UCSD-AML1 (cell line): ENCODE measurements at regions not wholly inside any gene's neighbourhood (a gene's known extent, or its start where the extent isn't known, plus 50 kb on each side); places are given as distances from the start of the nearest gene placed in this dataset.

Experiments used
- DNase-seq: peaks from one replicate; lab custom pipeline; 2025; ENCODE audit not compliant: unreplicated experiment; lab: John Stamatoyannopoulos, UW

DNA sequence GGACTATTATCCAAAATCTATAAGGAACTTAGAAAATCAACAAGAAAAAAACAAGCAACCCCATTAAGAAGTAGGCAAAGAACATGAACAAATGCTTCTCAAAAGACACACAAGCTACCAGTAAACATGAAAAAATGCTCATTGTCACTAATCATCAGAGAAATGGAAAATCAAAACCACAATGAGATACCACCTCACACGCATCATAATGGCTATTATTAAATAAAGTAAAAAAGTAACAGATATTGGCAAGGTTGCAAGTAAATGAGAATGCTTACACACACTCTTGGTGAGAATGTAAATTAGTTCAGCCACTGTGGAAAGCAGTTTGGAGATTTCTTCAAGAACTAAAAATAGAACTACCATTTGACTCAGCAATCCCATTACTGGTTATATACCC lies 167.0 kb upstream of the DMRTA1 start:
- DNase-seq = no peak

DNA sequence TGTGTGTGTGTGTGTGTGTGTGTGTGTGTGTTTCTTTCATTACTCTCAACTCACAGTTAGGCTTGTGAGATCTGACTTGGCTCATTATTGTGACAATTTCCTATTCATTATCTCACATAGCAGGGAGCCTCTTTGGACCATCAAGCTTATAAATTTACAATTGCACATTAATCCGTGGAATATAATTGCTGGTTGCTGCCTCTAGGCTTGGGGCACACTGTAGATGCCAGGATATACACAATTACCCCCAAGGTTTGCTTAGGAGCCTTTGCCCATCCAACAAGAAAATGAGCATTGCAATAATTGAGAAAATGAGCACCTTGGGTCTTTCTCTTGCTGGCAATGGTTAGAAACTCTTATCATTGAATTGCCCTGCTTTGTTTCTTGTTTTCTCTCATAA lies 161.6 kb upstream of the DMRTA1 start:
- DNase-seq = no peak

DNA sequence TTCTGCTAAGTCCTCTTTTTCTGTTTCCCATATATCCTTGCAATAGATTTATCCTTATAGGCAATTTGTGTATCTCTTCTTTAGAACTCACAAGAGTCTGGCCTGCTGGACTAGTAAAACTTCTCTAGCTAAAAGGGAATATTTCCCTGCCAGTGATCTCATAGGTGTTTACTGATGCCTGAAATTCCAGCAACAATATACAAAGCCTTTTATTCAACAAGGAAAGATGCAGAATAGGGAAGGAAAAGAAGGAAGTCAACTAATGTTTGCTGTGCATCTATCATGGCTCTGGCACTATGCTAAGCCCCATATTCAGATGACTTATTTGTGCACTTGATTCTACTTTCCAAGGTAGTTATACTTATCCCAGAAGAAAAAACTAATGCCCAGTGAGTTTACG lies 160.0 kb upstream of the DMRTA1 start:
- no peak for DNase-seq

DNA sequence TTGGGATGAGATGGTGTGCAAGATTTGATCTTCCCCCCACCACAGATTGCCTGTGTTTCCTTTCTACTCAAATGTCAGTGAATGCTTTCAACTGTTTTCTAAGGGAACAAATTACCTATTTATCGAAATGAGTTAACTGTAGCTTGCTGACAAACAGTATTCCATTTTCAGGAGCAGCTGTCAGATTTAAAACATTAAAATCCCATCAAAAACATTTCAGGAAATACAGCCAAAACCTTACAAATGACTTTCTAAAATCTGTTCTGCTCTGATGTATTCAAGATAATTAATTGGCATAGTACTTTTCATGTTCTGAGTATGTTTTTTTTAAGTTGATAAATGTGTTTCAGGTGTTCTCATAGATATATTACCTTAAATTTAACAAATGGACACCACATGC lies 158.0 kb upstream of the DMRTA1 start:
- DNase-seq = no peak

DNA sequence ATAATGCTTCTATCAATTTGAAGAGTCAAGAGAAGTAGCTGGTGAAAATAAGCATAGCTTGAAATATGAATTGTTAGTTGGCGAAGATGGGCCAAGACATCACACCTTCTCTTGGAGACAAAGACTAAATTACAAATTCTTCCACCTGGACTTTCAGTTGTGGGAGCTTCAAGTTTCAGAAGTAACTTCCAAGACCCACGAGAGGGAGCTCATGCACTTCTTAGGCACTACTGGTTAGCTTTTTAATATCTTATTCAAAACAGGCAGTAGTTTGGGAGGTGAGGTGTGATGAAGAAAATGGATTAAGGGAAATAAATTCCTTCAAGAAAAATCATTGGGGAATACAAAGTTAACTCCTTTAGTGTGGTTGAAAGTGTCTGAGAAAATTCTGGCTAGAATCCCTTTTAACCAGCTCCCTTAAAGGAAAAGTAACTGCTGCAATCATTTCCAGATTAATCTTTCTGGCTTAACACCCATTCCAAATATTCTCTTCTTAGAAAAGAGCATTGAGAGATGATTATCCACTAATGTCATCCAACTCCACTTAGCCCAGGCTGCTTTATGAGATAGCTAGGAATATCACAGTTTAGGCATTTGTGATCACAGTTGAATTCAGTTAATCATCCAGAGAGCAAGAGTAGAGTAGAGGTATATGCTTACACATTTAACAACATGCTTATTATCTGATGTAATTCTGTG lies 139.5 kb upstream of the DMRTA1 start:
- DNase-seq = no peak

DNA sequence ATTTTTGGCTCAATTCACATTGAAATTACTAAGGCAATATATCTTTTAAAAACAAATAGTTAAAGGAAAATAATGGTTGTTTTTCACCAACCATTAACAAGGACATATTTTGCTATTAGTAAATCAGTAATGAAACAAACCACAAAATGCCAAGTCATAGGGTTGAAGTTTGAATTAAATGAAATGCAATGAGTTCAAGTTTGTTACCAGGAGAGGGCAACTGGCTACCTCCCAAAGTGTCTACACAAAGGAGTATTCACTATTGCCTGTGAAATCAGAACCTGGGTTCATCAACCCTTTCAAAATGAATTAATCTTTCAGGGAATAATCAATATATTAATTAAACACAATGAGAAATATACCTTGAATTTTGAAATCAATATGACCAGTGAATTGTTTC lies 138.4 kb upstream of the DMRTA1 start:
- DNase-seq = no peak

DNA sequence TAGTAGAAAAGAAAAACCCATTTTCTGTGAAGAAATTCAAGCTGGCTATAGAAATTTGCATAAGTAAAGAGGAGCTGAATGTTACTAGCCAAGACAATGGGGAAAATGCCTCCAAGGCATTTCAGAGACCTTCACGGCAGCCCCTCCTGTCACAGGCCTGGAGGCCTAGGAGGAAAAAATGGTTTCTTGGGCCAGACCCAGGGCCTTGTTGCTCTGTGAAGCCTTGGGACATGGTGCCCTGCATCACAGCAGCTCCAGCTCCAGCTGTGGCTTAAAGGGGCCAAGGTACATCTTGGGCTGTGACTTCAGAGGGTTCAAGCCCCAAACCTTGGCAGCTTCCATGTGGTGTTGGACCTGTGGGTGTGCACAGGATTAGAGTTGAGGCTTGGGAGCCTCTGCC lies 130.0 kb upstream of the DMRTA1 start:
- no peak for DNase-seq

DNA sequence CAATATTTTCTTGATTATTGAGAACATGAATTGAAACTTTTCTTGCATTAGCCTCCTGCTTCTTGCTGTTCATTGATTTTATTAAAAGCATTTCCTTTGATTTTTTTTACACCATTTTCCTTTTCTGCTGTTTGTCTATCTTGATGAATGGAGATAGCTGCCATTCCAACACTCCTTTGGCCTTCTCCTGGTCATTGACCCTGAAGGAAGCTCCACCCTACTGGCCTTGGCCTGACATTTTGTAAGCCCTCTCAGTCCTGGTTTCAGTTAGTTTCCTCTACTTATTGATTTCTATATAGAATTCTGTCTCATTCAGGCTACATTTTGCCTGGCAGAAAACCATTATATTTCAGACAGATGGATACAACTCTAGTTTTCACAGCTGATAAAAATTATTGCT lies 115.1 kb upstream of the DMRTA1 start:
- no peak for DNase-seq

DNA sequence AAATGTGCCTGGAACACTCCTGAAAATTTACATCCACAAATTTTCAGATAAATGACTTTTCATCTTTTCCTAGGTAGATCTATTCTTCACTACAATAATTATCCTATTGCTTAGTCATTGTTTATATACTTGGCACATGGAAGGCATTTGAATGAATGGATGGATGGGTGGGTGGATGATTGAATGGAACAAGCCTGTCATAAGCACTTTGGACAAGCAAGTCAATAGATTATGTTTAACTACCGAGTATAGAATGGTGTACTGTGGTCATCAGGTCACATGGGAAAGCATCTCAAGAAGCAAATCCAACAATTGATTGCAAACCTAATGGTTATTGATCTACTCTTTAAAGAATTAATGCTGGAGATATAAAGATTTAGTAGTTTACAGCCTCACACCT lies 114.4 kb upstream of the DMRTA1 start:
- no peak for DNase-seq

DNA sequence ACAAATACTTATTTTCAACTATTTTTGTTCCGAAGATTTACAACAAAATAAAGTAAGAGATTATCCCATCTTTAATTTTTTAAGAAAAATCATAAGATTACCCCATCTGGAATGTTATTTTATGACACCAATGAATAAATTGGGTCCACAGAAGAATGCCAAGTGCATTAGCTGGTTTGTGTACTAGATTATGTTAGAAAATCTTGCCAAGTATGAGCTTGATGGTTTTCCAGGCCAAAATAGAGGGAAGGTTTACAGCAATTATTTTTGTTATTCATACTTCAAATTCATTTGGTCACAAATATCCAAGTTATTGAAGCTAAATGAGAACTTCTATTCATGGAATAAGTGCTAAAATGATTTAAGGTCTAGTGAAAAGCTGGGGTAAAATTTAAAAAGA lies 109.4 kb upstream of the DMRTA1 start:
- DNase-seq = no peak

DNA sequence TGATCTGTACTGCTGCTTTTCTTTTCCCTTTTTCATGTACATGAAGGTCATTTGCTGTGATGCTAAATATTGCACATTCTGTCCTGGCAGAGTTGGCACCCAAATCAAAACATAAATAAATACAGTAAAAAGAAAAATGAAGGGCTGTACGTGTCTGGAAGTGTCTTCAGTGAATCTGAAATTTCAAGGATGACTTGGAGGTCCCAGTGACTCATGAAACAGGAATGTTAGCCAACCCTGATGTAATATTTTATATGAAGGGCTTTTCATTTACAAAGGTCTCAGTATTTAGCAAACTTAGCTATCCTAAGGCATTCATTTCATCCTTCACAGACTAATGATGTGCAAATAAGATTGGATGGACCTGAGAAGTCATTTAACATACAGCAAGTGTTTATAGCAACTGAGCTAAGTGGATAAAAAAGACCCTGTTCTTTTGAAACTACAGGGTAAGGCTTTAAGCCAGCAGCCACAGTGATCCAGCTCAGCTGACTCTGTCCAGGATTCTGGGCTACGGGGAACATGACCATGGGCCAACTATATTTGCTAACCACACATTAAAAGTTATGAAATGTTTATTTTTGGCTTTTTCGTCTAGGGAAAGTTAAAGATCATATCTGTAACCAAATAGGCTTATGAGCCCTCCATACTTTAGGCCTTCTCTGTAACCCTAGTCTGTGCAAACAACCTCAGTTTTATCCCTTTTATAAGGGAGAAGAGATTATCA lies 104.0 kb upstream of the DMRTA1 start:
- DNase-seq = no peak

DNA sequence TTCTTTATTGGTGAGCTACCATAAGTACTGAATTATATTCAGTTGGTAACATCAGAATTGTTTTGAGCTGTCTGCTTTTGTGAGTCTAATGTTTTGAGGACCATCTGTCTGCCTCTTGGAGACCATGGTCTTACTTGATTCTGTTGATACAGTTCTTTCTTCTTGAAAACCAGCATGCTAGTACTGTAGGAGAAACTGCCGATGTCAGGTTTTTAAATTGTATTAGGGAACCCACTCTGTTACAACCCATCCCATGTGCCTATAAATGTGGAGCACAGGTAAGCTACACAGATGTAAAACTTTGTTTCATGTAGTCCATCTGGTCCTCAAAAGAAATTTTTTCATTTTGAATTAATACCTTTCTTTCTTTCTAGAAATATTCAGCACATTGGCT lies 103.4 kb upstream of the DMRTA1 start:
- DNase-seq = no peak

DNA sequence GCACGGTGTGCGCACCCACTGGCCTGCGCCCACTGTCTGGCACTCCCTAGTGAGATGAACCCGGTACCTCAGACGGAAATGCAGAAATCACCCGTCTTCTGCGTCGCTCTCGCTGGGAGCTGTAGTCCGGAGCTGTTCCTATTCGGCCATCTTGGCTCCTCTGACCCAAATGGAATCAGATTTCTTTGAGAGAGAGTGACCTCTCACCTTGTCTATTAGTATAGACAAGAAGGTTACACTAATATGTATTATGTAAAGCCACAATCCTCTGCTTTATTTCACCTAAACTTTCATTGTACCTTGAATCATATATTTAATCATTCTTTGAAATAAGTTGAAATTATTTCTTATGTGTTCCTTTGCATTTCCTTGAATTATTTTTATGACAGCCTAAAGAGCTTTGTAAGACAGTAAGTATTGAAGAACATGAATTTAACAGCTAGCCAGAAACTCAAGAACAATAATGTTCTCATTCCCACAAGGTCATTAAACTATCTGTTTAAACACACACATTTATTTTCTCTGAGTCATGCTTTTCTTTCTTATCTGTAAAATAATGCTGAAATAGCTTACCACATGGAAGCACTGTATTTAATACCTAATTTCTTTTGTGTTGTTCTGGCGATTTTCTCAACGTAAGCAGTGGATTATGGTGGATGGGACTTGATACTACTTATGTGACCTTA lies 91.8 kb upstream of the DMRTA1 start:
- DNase-seq = no peak

DNA sequence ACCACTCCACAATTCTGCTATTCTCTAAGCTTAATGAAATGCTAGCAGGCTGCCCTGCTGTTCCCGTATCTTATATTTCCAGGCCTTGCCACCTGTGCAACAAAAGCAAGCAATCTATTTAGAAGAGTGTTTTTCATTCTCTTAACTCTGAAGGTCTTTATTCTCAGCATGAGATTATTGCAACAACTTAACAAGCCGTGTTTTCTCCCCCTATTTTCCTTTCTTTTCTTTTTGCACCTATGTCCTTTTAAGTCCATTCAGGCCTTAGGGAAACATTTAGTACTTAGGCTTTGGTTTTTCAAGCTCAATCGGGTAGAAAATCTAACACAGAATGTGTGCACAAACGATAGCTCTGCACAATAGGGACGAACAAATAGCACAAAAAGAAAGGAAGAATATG lies 89.6 kb upstream of the DMRTA1 start:
- DNase-seq = no peak

DNA sequence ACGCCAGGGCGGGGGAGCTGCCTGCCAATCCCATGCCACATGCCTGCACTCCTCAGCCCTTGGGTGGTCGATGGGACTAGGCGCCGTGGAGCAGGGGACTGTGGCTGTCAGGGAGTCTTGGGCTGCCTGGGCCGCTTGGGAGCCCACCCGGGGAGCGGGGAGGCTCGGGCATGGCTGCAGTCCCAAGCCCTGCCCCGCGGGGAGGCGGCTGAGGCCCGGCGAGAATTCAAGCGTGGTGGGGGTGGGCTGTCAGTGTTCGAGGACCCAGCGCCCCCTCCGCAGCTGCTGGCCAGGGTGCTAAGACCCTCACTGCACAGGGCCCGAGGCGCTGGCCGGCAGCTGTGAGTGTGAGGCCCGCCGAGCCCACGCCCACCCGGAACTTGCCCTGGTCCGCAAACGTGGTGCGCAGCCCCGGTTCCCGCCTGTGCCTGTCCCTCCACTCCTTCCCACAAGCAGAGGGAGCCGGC lies 83.2 kb upstream of the DMRTA1 start:
- no peak for DNase-seq

DNA sequence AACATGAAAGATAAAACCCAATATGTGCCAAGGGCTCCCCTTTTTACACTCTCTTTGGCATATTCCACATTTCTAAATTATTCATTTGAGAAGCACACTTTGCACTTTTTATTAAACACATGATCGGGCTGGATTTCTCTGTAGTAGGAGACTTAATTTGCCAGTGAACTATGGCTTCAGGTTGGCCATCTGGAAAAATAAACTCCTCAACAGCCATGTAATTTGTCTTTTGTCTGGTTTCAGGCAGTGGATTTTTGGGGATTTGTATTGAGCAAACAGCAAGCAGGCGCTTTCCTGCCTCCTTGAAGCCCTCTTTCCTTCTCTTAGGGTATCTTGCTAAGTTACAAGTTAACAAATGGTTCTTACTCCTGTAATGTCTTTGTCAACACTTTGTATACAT lies 73.0 kb upstream of the DMRTA1 start:
- no peak for DNase-seq

DNA sequence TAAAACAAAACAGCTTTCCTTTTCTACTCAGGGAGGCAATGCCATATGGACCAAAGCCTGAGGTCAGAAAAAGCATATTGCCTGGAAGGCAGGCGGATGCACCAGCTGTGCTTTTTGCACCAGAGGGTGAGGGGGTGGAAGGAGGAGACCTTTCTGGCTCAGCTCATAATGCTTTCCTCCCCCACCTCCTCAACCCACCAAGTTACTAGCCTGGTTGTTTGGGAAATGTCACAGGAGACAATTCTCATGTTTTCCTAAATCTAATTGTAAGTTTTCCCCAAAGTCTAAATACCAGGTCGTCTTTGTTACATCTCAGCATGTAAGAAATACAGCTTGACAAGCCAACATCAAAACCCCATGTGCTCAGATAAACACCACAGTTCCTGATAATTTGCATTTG lies 72.6 kb upstream of the DMRTA1 start:
- DNase-seq = no peak

DNA sequence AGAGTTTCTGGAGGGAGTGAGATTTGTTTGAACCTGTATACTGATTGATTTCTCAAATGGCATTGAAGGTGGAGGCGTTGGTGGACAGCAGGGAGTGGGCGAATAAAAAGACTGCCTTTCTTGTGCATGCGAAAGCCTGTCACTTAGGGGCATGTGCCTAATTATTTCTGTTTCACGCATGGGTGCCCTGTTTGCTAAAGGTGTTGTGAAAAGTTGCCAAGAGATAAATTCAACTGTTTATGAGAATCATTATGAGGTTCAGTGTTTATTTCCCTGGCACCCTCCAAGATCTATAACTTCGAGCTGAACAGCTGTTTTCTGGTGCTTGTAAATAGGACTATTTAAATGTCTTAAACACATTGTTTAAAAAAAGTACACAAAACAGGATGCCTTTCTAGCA lies 67.4 kb upstream of the DMRTA1 start:
- DNase-seq = no peak

DNA sequence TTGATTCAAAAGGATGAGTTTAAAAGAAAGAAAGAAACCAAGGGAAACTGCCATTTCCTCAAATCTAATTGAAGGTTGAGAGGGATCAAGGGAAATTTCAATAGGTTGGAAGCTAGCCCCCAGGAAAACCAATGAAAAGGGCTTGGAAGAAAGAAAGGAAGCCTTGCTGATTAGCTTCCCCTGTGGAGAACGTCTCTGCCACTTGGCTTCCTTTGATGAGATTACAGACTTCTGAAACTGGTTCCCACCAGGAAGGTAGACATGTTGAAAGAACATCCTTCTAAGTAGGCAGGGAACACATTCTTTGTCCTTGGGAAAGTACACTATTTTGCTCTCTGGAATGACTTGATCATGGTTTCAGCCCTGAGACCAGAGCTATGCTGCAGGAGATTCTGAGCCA lies 65.5 kb upstream of the DMRTA1 start:
- DNase-seq = no peak

DNA sequence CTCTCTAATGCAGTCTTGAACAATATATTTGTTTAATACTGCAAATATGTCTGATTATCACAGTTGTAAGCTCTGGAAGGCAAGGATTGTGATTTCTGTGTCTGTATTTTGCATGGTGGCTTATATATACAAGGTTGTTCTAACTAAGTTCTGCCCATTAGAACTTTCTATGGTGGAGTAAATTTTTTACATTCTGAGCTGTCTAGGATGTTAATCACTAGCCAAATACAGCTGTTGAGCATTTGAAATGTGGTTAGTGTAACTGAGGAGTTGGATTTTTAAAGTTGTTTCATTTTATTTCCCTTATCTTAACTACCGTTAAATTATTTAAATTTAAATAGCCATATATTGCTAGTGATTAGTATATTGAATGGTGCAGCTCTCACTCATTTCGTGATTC lies 64.3 kb upstream of the DMRTA1 start:
- DNase-seq = no peak

DNA sequence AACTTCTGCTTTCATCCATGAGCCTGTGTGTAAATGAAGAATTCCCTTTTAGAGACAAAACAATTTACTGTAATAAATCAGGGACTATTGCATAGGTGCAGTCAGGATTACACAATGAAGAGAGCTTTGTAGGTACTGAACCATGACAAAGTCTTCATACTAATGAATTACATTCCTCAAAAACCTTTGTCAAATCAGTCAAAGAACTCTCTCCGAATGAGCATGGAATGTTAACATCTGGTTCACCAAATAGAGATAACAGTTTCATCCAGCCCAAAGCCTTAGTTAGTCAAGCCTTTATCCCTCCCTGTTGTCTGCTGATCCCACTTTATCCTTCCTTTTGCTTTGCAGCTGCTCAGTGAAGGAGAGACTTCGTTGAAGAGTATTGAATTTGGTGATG lies 62.9 kb upstream of the DMRTA1 start:
- no peak for DNase-seq

DNA sequence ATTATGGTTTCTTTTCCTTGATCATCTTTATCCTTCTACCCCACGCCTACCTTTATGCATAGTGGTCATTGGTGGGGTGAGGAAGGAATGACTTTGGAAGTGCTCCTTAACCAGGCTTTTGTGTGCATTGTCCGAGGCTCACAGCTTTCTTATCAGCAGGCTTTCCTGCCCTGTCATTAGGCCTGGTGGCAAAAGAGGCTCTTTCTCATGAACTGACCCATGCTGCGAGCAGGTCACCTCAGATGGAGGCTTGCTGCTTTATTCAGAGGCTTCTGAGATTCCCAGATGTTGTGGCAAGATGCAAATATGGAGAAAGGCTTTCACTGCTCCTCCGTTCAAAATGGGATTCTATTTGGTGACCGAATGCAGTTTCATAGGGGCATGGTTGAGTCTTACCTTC lies 57.4 kb upstream of the DMRTA1 start:
- no peak for DNase-seq
